Neuronal stem cell (in vitro differentiated cells): ENCODE measurements at regions not wholly inside any gene's neighbourhood (a gene's known extent, or its start where the extent isn't known, plus 50 kb on each side); places are given as distances from the start of the nearest gene placed in this dataset.

Experiments
- DNase-seq: peaks from one replicate; pipeline ENCODE4 v3.0.0-alpha.2; 2013; ENCODE audit warnings: low spot score
- H2AFZ ChIP-seq: one replicate; pipeline ENCODE4 v1.6.1; 2013; ENCODE audit warnings: mild to moderate bottlenecking, low read length, inconsistent platforms
- H2AK5ac ChIP-seq: 2 replicates; pipeline ENCODE4 v1.6.1; 2013; ENCODE audit warnings: low read depth, mild to moderate bottlenecking, inconsistent platforms, low read length, moderate library complexity, mixed read lengths
- H2BK120ac ChIP-seq: 2 replicates; pipeline ENCODE4 v1.6.1; 2013; ENCODE audit warnings: low read depth, mild to moderate bottlenecking, inconsistent platforms, low read length, moderate library complexity, mixed read lengths
- H2BK12ac ChIP-seq: one replicate; pipeline ENCODE4 v1.6.1; 2013; ENCODE audit warnings: low read length, inconsistent platforms
- H2BK15ac ChIP-seq: 2 replicates; pipeline ENCODE4 v1.6.1; 2013; ENCODE audit warnings: mild to moderate bottlenecking, low read length, inconsistent platforms, mixed read lengths
- H2BK5ac ChIP-seq: one replicate; pipeline ENCODE4 v1.6.1; 2013; ENCODE audit warnings: inconsistent platforms, mild to moderate bottlenecking, low read length, moderate library complexity
- H3K14ac ChIP-seq: one replicate; pipeline ENCODE4 v1.6.1; 2013; ENCODE audit warnings: low read length, inconsistent platforms
- H3K18ac ChIP-seq: 2 replicates; pipeline ENCODE4 v1.6.1; 2013; ENCODE audit warnings: low read length, inconsistent platforms
- H3K23ac ChIP-seq: 2 replicates; pipeline ENCODE4 v1.6.1; 2013; ENCODE audit warnings: low read depth, mild to moderate bottlenecking, mixed read lengths, low read length, inconsistent platforms; ENCODE audit not compliant: poor library complexity
- H3K27ac ChIP-seq: replicated peaks from 3 replicates; pipeline ENCODE4 v1.5.1; 2013; ENCODE audit warnings: low read length, inconsistent platforms
- H3K27me3 ChIP-seq, 3 experiments: 2 replicates each; pipeline ENCODE4 v1.6.1; 2013; ENCODE audit warnings: low read length in 3 of 3, mild to moderate bottlenecking in 2 of 3, inconsistent platforms in 1 of 3, low read depth in 1 of 3, mixed read lengths in 1 of 3, moderate library complexity in 1 of 3; ENCODE audit not compliant: control insufficient read depth in 3 of 3, insufficient read depth in 3 of 3
- H3K36me3 ChIP-seq, 2 donors: replicated peaks in 1 of 2; 2 replicates each; pipeline ENCODE4 v1.6.1; 2013; ENCODE audit warnings: low read length in 2 of 2; ENCODE audit not compliant: control insufficient read depth in 2 of 2, insufficient read depth in 2 of 2
- H3K4ac ChIP-seq: 2 replicates; pipeline ENCODE4 v1.6.1; 2013; ENCODE audit warnings: inconsistent platforms, mild to moderate bottlenecking, low read length, moderate library complexity
- H3K4me1 ChIP-seq, 2 donors: 1 replicate in 1 of 2; 2 replicates in 1 of 2; pipeline ENCODE4 v1.6.1; 2013; ENCODE audit warnings: low read length in 2 of 2, low read depth in 1 of 2; ENCODE audit not compliant: control insufficient read depth in 2 of 2, insufficient read depth in 1 of 2
- H3K4me2 ChIP-seq: one replicate; pipeline ENCODE4 v1.6.1; 2013; ENCODE audit warnings: mild to moderate bottlenecking, low read length, inconsistent platforms; ENCODE audit not compliant: insufficient read depth, poor library complexity, severe bottlenecking
- H3K4me3 ChIP-seq, 2 donors: 2 replicates each; pipeline ENCODE4 v1.5.1; 2013; ENCODE audit warnings: low read length in 2 of 2, mild to moderate bottlenecking in 2 of 2, inconsistent platforms in 1 of 2, moderate library complexity in 1 of 2
- H3K79me1 ChIP-seq: one replicate; pipeline ENCODE4 v1.6.1; 2013; ENCODE audit warnings: low read depth, mild to moderate bottlenecking, inconsistent platforms, low read length, moderate library complexity
- H3K9ac ChIP-seq: one replicate; pipeline ENCODE4 v1.6.1; 2013; ENCODE audit warnings: mild to moderate bottlenecking, low read depth, low read length, inconsistent platforms; ENCODE audit not compliant: poor library complexity
- H3K9me3 ChIP-seq, 2 donors: replicated peaks in 1 of 2; 2 replicates each; pipeline versions ENCODE3 to v1.6.1; 2013; ENCODE audit warnings: low read length in 2 of 2, mild to moderate bottlenecking in 2 of 2, inconsistent platforms in 1 of 2, low read depth in 1 of 2, mixed read lengths in 1 of 2, moderate library complexity in 1 of 2; ENCODE audit not compliant: control insufficient read depth in 2 of 2, insufficient read depth in 1 of 2
- H4K8ac ChIP-seq: one replicate; pipeline ENCODE4 v1.6.1; 2013; ENCODE audit warnings: low read depth, mild to moderate bottlenecking, inconsistent platforms, low read length, moderate library complexity
- H4K91ac ChIP-seq: one replicate; pipeline ENCODE4 v1.6.1; 2013; ENCODE audit warnings: low read length, low read depth, mild to moderate bottlenecking, inconsistent platforms; ENCODE audit not compliant: poor library complexity
- WGBS, 2 donors: extraction: QIAGEN DNeasy Blood & Tissue Kit; methylation state at CpG; one replicate each; pipeline ENCODE4 v1.1.7; 2013; ENCODE audit warnings: missing lambda C conversion rate in 2 of 2, mixed read lengths in 1 of 2; ENCODE audit not compliant: insufficient read length in 2 of 2, insufficient replicate concordance in 1 of 2; ENCODE audit errors: extremely low coverage in 2 of 2; 5-methylcytosine and 5-hydroxymethylcytosine counted together

- Histone ChIP-seq H3K4me2 (no peak overlapping the region), H3K36me3 (no peaks in the 10 kb centered on the region), H2BK120ac (no peak overlapping the region), H2AFZ (no peak overlapping the region), H4K91ac (no peak overlapping the region), H3K18ac (no peak overlapping the region), H2BK5ac (no peak overlapping the region), H2BK12ac (no peak overlapping the region), H4K8ac (no peak overlapping the region), H3K9me3 (no peaks in the 10 kb centered on the region), H3K14ac (no peak overlapping the region), H2BK15ac (no peak overlapping the region), H3K27me3 (no peaks in the 10 kb centered on the region), H3K4ac (no peak overlapping the region), H3K4me1 (no peaks in the 10 kb centered on the region), H3K23ac (no peak overlapping the region), H3K4me3 (no peak overlapping the region), H3K79me1 (no peaks in the 10 kb centered on the region), H3K27ac (no peak overlapping the region), H2AK5ac (no peak overlapping the region), H3K9ac (no peak overlapping the region)
- whole genome bisulfite sequencing, 2 donors, result no CpG with 5 or more reads among the region's 3 CpGs
- DNase-seq, result no peak
These were observed 51.8 kb upstream of the TPRG1 start for GRCh38 chr3:189119950-189120349.

- no peak for DNase-seq
- no peak overlapping the region for H4K8ac ChIP-seq
- H3K4me3 ChIP-seq, result no peak overlapping the region
These were observed 50.7 kb upstream of the TPRG1 start for GRCh38 chr3:189121092-189121491.

More at GRCh38 chr3:189121092-189121491, 50.7 kb upstream of the TPRG1 start:
- H2BK120ac ChIP-seq, result no peak overlapping the region
- H3K4me2 ChIP-seq, result no peak overlapping the region
- H3K23ac ChIP-seq, result no peak overlapping the region
- no peaks in the 10 kb centered on the region for H3K9me3 ChIP-seq
- H2BK12ac ChIP-seq, result no peak overlapping the region
- H3K4me1 ChIP-seq, result no peaks in the 10 kb centered on the region
- no peak overlapping the region for H2BK5ac ChIP-seq
- H2BK15ac ChIP-seq, result no peak overlapping the region
- no peak overlapping the region for H4K91ac ChIP-seq
- no peak overlapping the region for H3K14ac ChIP-seq
- H2AK5ac ChIP-seq, result no peak overlapping the region
- H3K27me3 ChIP-seq, result no peaks in the 10 kb centered on the region
- H3K4ac ChIP-seq, result no peak overlapping the region
- H3K27ac ChIP-seq, result no peak overlapping the region
- H3K36me3 ChIP-seq, result no peaks in the 10 kb centered on the region
- H2AFZ ChIP-seq, result no peak overlapping the region
- no peaks in the 10 kb centered on the region for H3K79me1 ChIP-seq
- no CpG with 5 or more reads among the region's 2 CpGs for WGBS, 2 donors
- no peak overlapping the region for H3K18ac ChIP-seq
- H3K9ac ChIP-seq, result no peak overlapping the region
